ENCODE measurements at regions not wholly inside any gene's neighbourhood (a gene's known extent, or its start where the extent isn't known, plus 50 kb on each side); places are given as distances from the start of the nearest gene placed in this dataset.

GRCh38 chr3:26061947-26062346 is 272.1 kb downstream of the OXSM start:
- no peak for TF ChIP-seq CTCF (IDR thresholded peaks at IDR 0.05; ENCODE audit: borderline replicate concordance, control extremely low read depth, extremely low read depth, insufficient read depth, missing control alignments)
- in situ Hi-C loops (cut with MboI; ENCODE audit: low sequenced_read_pairs, unreplicated experiment) = no loop called here
- DNase-seq (ENCODE audit: low spot score) = no peak

GRCh38 chr3:26064297-26064696 is 274.4 kb downstream of the OXSM start:
- TF ChIP-seq CTCF (IDR thresholded peaks at IDR 0.05; ENCODE audit: borderline replicate concordance, control extremely low read depth, extremely low read depth, insufficient read depth, missing control alignments) = no peak
- in situ Hi-C loops (cut with MboI; ENCODE audit: low sequenced_read_pairs, unreplicated experiment) = no loop called here
- no peak for DNase-seq (ENCODE audit: low spot score)

GRCh38 chr3:26068890-26069289 is 279.0 kb downstream of the OXSM start:
- no peak for TF ChIP-seq CTCF (IDR thresholded peaks at IDR 0.05; ENCODE audit: borderline replicate concordance, control extremely low read depth, extremely low read depth, insufficient read depth, missing control alignments)
- no peak for DNase-seq (ENCODE audit: low spot score)
- in situ Hi-C loops (cut with MboI; ENCODE audit: low sequenced_read_pairs, unreplicated experiment) = no loop called here

- DNase-seq (ENCODE audit: low spot score) = no peak
- in situ Hi-C loops (cut with MboI; ENCODE audit: low sequenced_read_pairs, unreplicated experiment) = no loop called here
- TF ChIP-seq CTCF (IDR thresholded peaks at IDR 0.05; ENCODE audit: borderline replicate concordance, control extremely low read depth, extremely low read depth, insufficient read depth, missing control alignments) = no peak
Observed at GRCh38 chr3:26070854-26071253, 281.0 kb downstream of the OXSM start.

- no peak for TF ChIP-seq CTCF (IDR thresholded peaks at IDR 0.05; ENCODE audit: borderline replicate concordance, control extremely low read depth, extremely low read depth, insufficient read depth, missing control alignments)
- no peak for DNase-seq (ENCODE audit: low spot score)
- in situ Hi-C loops (cut with MboI; ENCODE audit: low sequenced_read_pairs, unreplicated experiment) = no loop called here
Observed at GRCh38 chr3:26074080-26074479, 284.2 kb downstream of the OXSM start.

GRCh38 chr3:26078539-26078938 is 288.6 kb downstream of the OXSM start:
- TF ChIP-seq CTCF (IDR thresholded peaks at IDR 0.05; ENCODE audit: borderline replicate concordance, control extremely low read depth, extremely low read depth, insufficient read depth, missing control alignments) = no peak
- in situ Hi-C loops (cut with MboI; ENCODE audit: low sequenced_read_pairs, unreplicated experiment) = no loop called here
- no peak for DNase-seq (ENCODE audit: low spot score)

- in situ Hi-C loops (cut with MboI; ENCODE audit: low sequenced_read_pairs, unreplicated experiment) = no loop called here
- TF ChIP-seq CTCF (IDR thresholded peaks at IDR 0.05; ENCODE audit: borderline replicate concordance, control extremely low read depth, extremely low read depth, insufficient read depth, missing control alignments) = no peak
- no peak for DNase-seq (ENCODE audit: low spot score)
Observed at GRCh38 chr3:26081166-26081565, 291.3 kb downstream of the OXSM start.
